Gastrocnemius medialis (tissue), 4 donors: ENCODE measurements at regions not wholly inside any gene's neighbourhood (a gene's known extent, or its start where the extent isn't known, plus 50 kb on each side); places are given as distances from the start of the nearest gene placed in this dataset.

Experiments
- ATAC-seq, 2 donors: fragments of 150-250 bp; one replicate each; pipeline ENCODE4 v1.9.1; 2016
- DNase-seq, 2 donors: peaks; one replicate each; pipeline ENCODE4 v3.0.0-alpha.2; 2019
- H3K27ac ChIP-seq, 4 donors: fragments of 200-600 bp; sonication (generic); 1 replicate in 1 of 4; 2 replicates in 3 of 4; pipeline ENCODE4 v1.5.1; 2016 to 2018; ENCODE audit warnings: mild to moderate bottlenecking in 2 of 4, moderate library complexity in 1 of 4
- H3K27me3 ChIP-seq, 3 donors: fragments of 200-600 bp; sonication (generic) in 2 of 3; 1 replicate in 1 of 3; 2 replicates in 2 of 3; pipeline versions ENCODE4 v1.5.1 to v1.6.0; 2016 to 2019; ENCODE audit warnings: mild to moderate bottlenecking in 1 of 3, moderate library complexity in 1 of 3
- H3K36me3 ChIP-seq, 2 donors: fragments of 200-600 bp; sonication (generic) in 1 of 2; one replicate each; pipeline ENCODE4 v1.5.1; 2017 to 2018
- H3K4me1 ChIP-seq, 2 donors: fragments of 200-600 bp; sonication (generic) in 1 of 2; one replicate each; pipeline ENCODE4 v1.5.1; 2016 to 2017; ENCODE audit warnings: mild to moderate bottlenecking in 2 of 2
- H3K4me3 ChIP-seq, 4 donors: fragments of 200-600 bp; sonication (generic) in 3 of 4; 1 replicate in 1 of 4; 2 replicates in 3 of 4; pipeline ENCODE4 v1.5.1; 2016 to 2019; ENCODE audit warnings: mild to moderate bottlenecking in 2 of 4
- H3K9me3 ChIP-seq, 3 donors: fragments of 200-600 bp; sonication (generic) in 2 of 3; 1 replicate in 1 of 3; 2 replicates in 2 of 3; pipeline ENCODE4 v1.5.1; 2016 to 2019
- CTCF ChIP-seq, 5 experiments: fragments of 450-650 bp in 3 of 5; fragments of 200-600 bp in 2 of 5; sonication (generic) in 2 of 5; IDR thresholded peaks in 4 of 5; conservative IDR thresholded peaks in 1 of 5; 1 replicate in 4 of 5; 2 replicates in 1 of 5; pipeline ENCODE4 v1.5.1; 2016 to 2019; ENCODE audit warnings: antibody characterized with exemption in 5 of 5, mild to moderate bottlenecking in 3 of 5, moderate library complexity in 3 of 5
- POLR2A ChIP-seq, 2 donors: fragments of 450-650 bp; IDR thresholded peaks; one replicate each; pipeline ENCODE4 v1.6.1; 2017; ENCODE audit warnings: antibody characterized with exemption in 2 of 2, mild to moderate bottlenecking in 2 of 2, moderate library complexity in 2 of 2
- in situ Hi-C, 4 donors: fragments of 200-750 bp; cut with MboI; loops; one replicate each; pipeline versions ENCODE4 v1.15.0 to v1.8.0; 2017; ENCODE audit warnings: low sequenced_read_pairs in 4 of 4
- intact Hi-C: fragments of 100-400 bp; cut with DNase I; formaldehyde crosslinking; loops from one replicate; pipeline ENCODE4 v1.15.1; 2023; ENCODE audit warnings: low total_unique reads

DNA sequence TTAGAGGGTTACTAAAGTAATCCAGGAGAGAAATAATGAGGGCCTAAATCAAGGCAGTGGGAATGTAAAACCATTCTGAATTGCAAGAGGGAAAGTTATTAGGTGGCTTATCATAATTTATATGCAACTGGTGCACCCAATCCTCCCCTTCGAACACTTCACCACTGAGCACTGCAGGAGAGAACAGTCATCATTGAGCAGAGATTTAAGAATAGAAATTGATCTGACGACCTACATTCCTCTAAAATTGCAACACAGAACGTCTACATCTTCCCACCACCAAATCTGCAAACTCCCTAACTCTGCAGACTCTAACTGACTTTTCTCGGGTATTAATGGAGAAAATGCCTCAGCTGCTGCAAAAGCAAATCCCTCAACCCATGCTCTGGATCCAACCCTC, 138.5 kb upstream of the CDH20 start:
- no peaks in the 10 kb centered on the region for H3K36me3 ChIP-seq
- DNase-seq = no peak
- no peak overlapping the region for H3K4me3 ChIP-seq
- ATAC-seq = no peak
- no peaks in the 10 kb centered on the region for H3K9me3 ChIP-seq
- H3K27me3 ChIP-seq = no peaks in the 10 kb centered on the region
- no peaks in the 10 kb centered on the region for H3K4me1 ChIP-seq
- in situ Hi-C loops = no loop called here
- TF ChIP-seq POLR2A (IDR thresholded peaks at IDR 0.05) = no peak
- intact Hi-C loops = no loop called here
- no peak overlapping the region for H3K27ac ChIP-seq

DNA sequence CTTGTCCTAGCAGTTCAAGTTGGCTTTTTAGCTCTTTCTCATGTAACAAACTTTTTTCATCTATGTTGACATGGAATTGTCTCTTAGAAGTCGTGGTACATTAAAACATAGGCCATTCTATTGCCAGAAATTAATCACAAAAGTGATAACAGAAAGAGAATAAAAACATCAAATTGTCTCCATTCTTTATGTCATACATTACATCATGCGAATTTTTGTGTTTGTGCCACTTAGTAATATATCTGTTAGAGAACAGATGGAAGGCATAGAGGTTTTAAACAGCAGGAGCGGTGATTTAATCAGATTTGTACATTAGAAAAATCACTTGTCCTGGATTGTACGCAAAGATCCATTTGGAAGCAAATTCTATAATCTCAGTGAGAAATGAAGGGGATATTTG, 136.5 kb upstream of the CDH20 start:
- ATAC-seq (no peak), DNase-seq (no peak)
- intact Hi-C loops (no loop called here), in situ Hi-C loops (no loop called here)
- no peak overlapping the region for H3K27ac ChIP-seq
- no peaks in the 10 kb centered on the region for H3K9me3 ChIP-seq
- no peaks in the 10 kb centered on the region for H3K4me1 ChIP-seq
- H3K36me3 ChIP-seq = no peaks in the 10 kb centered on the region
- H3K4me3 ChIP-seq = no peak overlapping the region
- TF ChIP-seq CTCF (IDR thresholded peaks at IDR 0.05 in 4 of 5, conservative IDR thresholded peaks at IDR 0.05 in 1 of 5) (no peak), POLR2A (IDR thresholded peaks at IDR 0.05) (no peak)
- no peaks in the 10 kb centered on the region for H3K27me3 ChIP-seq

DNA sequence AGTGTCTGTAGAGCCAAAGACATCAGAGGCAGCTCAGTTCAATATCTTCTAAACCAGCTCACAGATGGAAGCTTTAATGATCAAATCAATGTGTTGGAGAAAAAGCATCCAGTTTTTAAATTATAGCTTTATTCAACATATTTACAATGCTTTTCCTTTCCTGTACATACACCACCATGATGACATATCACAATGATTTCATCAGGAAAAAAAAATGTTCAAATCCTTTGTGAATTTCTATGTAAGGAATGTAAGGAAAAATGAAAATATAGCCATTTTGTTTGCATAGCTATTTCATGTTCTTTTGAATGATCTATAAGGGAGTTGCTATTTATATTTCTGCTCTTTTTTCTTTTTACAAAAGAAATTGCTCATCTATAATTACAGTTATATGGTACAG, 134.7 kb upstream of the CDH20 start:
- Histone ChIP-seq H3K27me3 (no peaks in the 10 kb centered on the region), H3K27ac (no peak overlapping the region), H3K4me1 (no peaks in the 10 kb centered on the region), H3K9me3 (no peaks in the 10 kb centered on the region), H3K4me3 (no peak overlapping the region), H3K36me3 (no peaks in the 10 kb centered on the region)
- TF ChIP-seq CTCF (IDR thresholded peaks at IDR 0.05 in 4 of 5, conservative IDR thresholded peaks at IDR 0.05 in 1 of 5) = no peak
- no peak for TF ChIP-seq POLR2A (IDR thresholded peaks at IDR 0.05)
- no peak for DNase-seq
- in situ Hi-C loops = no loop called here
- ATAC-seq = no peak
- intact Hi-C loops = no loop called here

- no peaks in the 10 kb centered on the region for H3K27me3 ChIP-seq
- no peak overlapping the region for H3K27ac ChIP-seq
- H3K36me3 ChIP-seq = no peaks in the 10 kb centered on the region
- DNase-seq (no peak), ATAC-seq (no peak)
- TF ChIP-seq CTCF (IDR thresholded peaks at IDR 0.05 in 4 of 5, conservative IDR thresholded peaks at IDR 0.05 in 1 of 5) (no peak), POLR2A (IDR thresholded peaks at IDR 0.05) (no peak)
- no peak overlapping the region for H3K4me3 ChIP-seq
- in situ Hi-C loops (no loop called here), intact Hi-C loops (no loop called here)
- no peaks in the 10 kb centered on the region for H3K9me3 ChIP-seq
- no peaks in the 10 kb centered on the region for H3K4me1 ChIP-seq
Measured at GRCh38 chr18:61199171-61199848, 133.9 kb upstream of the CDH20 start.

DNA sequence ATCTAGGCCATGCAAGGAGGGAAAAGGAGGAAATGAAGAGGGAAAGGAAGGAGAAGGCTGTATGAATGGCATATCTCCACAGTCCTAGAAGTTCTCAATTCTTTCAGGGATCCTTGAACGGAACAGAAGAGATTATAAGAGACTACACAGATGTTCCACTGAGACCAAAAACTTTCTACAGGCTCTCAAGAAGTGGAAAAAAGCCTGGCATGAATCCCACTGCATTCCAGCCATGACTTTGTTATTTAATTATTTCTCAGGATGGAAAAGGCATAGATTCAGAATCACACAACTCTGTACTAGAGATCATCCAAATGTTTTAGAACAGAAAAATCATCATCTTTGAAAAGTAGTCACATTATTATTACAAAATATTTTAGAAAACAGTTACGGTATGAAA, 131.7 kb upstream of the CDH20 start:
- H3K4me3 ChIP-seq = no peak overlapping the region
- H3K36me3 ChIP-seq = no peaks in the 10 kb centered on the region
- intact Hi-C loops (no loop called here), in situ Hi-C loops (no loop called here)
- no peak overlapping the region for H3K27ac ChIP-seq
- no peaks in the 10 kb centered on the region for H3K9me3 ChIP-seq
- TF ChIP-seq POLR2A (IDR thresholded peaks at IDR 0.05) (no peak), CTCF (IDR thresholded peaks at IDR 0.05 in 4 of 5, conservative IDR thresholded peaks at IDR 0.05 in 1 of 5) (no peak)
- ATAC-seq (no peak), DNase-seq (no peak)
- H3K4me1 ChIP-seq = no peaks in the 10 kb centered on the region
- no peaks in the 10 kb centered on the region for H3K27me3 ChIP-seq
